B cell (primary cell): ENCODE measurements at regions not wholly inside any gene's neighbourhood (a gene's known extent, or its start where the extent isn't known, plus 50 kb on each side); places are given as distances from the start of the nearest gene placed in this dataset.

Experiments used
- ATAC-seq: fragments of 200-7000 bp; cut with Tn5 transposase; one replicate; pipeline ENCODE4 v1.10.0; 2021; ENCODE audit warnings: low read depth, mild to moderate bottlenecking, moderate number of reproducible peaks, moderate library complexity
- CTCF ChIA-PET: fragments of 350-600 bp; sonication (Branson Sonifier 250); formaldehyde crosslinking; loops from one replicate; lab custom pipeline; 2021; ENCODE audit warnings: antibody characterized with exemption, inconsistent platforms; lab: Charles Lee
- POLR2A ChIA-PET: fragments of 350-600 bp; sonication (Branson Sonifier 250); formaldehyde crosslinking; loops from one replicate; lab custom pipeline; 2021; ENCODE audit warnings: antibody characterized with exemption; lab: Charles Lee
- DNase-seq: peaks from one replicate; pipeline ENCODE4 v3.0.0; 2013
- H2AFZ ChIP-seq: 2 replicates; pipeline ENCODE4 v1.6.1; 2012; ENCODE audit warnings: mild to moderate bottlenecking, low read depth, low read length; ENCODE audit not compliant: insufficient read depth, poor library complexity, severe bottlenecking
- H3K27ac ChIP-seq, 2 donors: 1 replicate in 1 of 2; 2 replicates in 1 of 2; pipeline ENCODE4 v1.5.1; 2012 to 2013; ENCODE audit warnings: low read length in 2 of 2, mild to moderate bottlenecking in 2 of 2, moderate library complexity in 1 of 2
- H3K27me3 ChIP-seq, 4 experiments: fragments of 200-600 bp in 1 of 4; sonication (generic) in 1 of 4; replicated peaks in 1 of 4; 1 replicate in 2 of 4; 2 replicates in 2 of 4; pipeline versions ENCODE4 v1.6.1 to v1.7.0; 2013 to 2016; ENCODE audit warnings: low read length in 3 of 4, mild to moderate bottlenecking in 2 of 4, mixed read lengths in 1 of 4, moderate library complexity in 1 of 4; ENCODE audit not compliant: insufficient read depth in 4 of 4, control insufficient read depth in 3 of 4; ENCODE audit errors: control extremely low read depth in 1 of 4
- H3K36me3 ChIP-seq, 2 experiments: replicated peaks in 1 of 2; 1 replicate in 1 of 2; 2 replicates in 1 of 2; pipeline versions ENCODE4 v1.6.1 to v1.7.1; 2013; ENCODE audit warnings: low read length in 1 of 2; ENCODE audit not compliant: insufficient read depth in 2 of 2, control insufficient read depth in 1 of 2; ENCODE audit errors: control extremely low read depth in 1 of 2, extremely low read depth in 1 of 2
- H3K4me1 ChIP-seq, 2 donors: fragments of 200-600 bp in 1 of 2; sonication (generic) in 1 of 2; 1 replicate in 1 of 2; 2 replicates in 1 of 2; pipeline versions ENCODE4 v1.5.1 to v1.6.1; 2013 to 2017; ENCODE audit warnings: low read length in 2 of 2; ENCODE audit not compliant: control insufficient read depth in 2 of 2, insufficient read depth in 2 of 2
- H3K4me2 ChIP-seq: replicated peaks from 2 replicates; pipeline ENCODE3; 2012; ENCODE audit warnings: mild to moderate bottlenecking, low read depth, low read length; ENCODE audit not compliant: poor library complexity, severe bottlenecking
- H3K4me3 ChIP-seq, 5 experiments: fragments of 200-600 bp in 1 of 5; sonication (generic) in 1 of 5; 1 replicate in 3 of 5; 2 replicates in 2 of 5; pipeline versions ENCODE4 v1.5.1 to v1.7.0; 2011 to 2016; ENCODE audit warnings: low read length in 4 of 5, mild to moderate bottlenecking in 4 of 5, low read depth in 2 of 5, control low read depth in 1 of 5, moderate library complexity in 1 of 5; ENCODE audit not compliant: insufficient read depth in 1 of 5; ENCODE audit errors: control extremely low read depth in 1 of 5, extremely low read depth in 1 of 5
- H3K79me2 ChIP-seq: fragments of 200-600 bp; sonication (generic); one replicate; pipeline ENCODE4 v1.6.0; 2016; ENCODE audit warnings: low read length; ENCODE audit not compliant: control insufficient read depth, insufficient read depth
- H3K9ac ChIP-seq: fragments of 200-600 bp; sonication (generic); 2 replicates; pipeline ENCODE4 v1.6.1; 2017; ENCODE audit warnings: mild to moderate bottlenecking, low read length, moderate library complexity
- H3K9me3 ChIP-seq, 3 donors: one replicate each; pipeline versions ENCODE4 v1.6.1 to v1.7.1; 2013; ENCODE audit warnings: low read length in 2 of 3; ENCODE audit not compliant: control insufficient read depth in 2 of 3, insufficient read depth in 1 of 3; ENCODE audit errors: control extremely low read depth in 1 of 3
- H4K20me1 ChIP-seq: 2 replicates; pipeline ENCODE4 v1.6.0; 2012; ENCODE audit warnings: mild to moderate bottlenecking, low read length; ENCODE audit not compliant: insufficient read depth, control insufficient read depth, poor library complexity, severe bottlenecking
- H3K27ac Mint-ChIP-seq: one replicate; pipeline ENCODE4 v1.8.0; 2021; ENCODE audit warnings: mixed read lengths
- H3K27me3 Mint-ChIP-seq: one replicate; pipeline ENCODE4 v1.8.0; 2021; ENCODE audit warnings: mixed read lengths
- H3K4me1 Mint-ChIP-seq: one replicate; pipeline ENCODE4 v1.8.0; 2021; ENCODE audit warnings: mixed read lengths
- H3K4me3 Mint-ChIP-seq: one replicate; pipeline ENCODE4 v1.8.0; 2021; ENCODE audit warnings: mixed read lengths
- H3K9me3 Mint-ChIP-seq: one replicate; pipeline ENCODE4 v1.8.0; 2022; ENCODE audit warnings: mixed read lengths; ENCODE audit not compliant: insufficient read depth
- EZH2 ChIP-seq: IDR thresholded peaks from 2 replicates; pipeline ENCODE4 v1.6.1; 2012; ENCODE audit warnings: borderline replicate concordance, low read depth, mild to moderate bottlenecking, moderate library complexity, low read length; ENCODE audit not compliant: insufficient read depth, poor library complexity, severe bottlenecking
- whole genome bisulfite sequencing: methylation state at CpG from one replicate; pipeline ENCODE4 v1.1.5; 2013; ENCODE audit warnings: missing lambda C conversion rate; ENCODE audit not compliant: insufficient coverage; 5-methylcytosine and 5-hydroxymethylcytosine counted together
- intact Hi-C: fragments of 100-400 bp; cut with micrococcal nuclease; formaldehyde crosslinking; loops from one replicate; pipeline ENCODE4 v1.10.0; 2022
- TF ChIP-seq, protein P1 (sequence below): fragments of 200-600 bp; IDR thresholded peaks from one replicate; pipeline ENCODE4 v1.8.0; 2022; ENCODE audit warnings: antibody characterized with exemption, mild to moderate bottlenecking

DNA sequence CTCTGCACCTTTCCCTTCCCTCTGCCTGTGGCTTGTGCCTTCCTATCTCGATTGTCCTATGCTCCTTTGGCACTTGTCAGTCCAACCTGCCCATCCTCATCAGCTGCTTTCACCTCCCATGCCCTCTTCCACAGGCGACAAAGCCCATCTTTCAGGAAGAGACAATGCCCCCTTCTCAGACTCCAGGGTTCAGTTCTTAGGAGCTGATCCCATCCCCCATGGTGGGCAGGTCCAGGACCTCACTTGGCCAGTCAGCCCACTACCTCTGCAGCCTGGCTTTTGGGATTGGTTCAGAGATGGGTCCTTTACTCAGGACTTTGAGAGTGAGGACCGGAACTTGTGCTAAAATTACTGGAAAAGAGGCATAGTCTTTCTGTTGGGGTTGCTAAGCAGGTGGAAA, 74.0 kb upstream of the NANOS1 start:
- Mint-ChIP-seq H3K27ac (no peak overlapping the region), H3K4me1 (no peaks in the 10 kb centered on the region), H3K9me3 (no peaks in the 10 kb centered on the region), H3K4me3 (no peak overlapping the region), H3K27me3 (peaks cover 35% of the 10 kb centered on the region)
- intact Hi-C loops, result no loop called here
- no peak for ATAC-seq
- Histone ChIP-seq H3K27me3 (peaks cover 0 to 19% (median 2%) of the 10 kb centered on the region in 4 experiments), H3K79me2 (no peaks in the 10 kb centered on the region), H3K36me3 (no peaks in the 10 kb centered on the region), H3K4me1 (no peaks in the 10 kb centered on the region), H3K27ac (no peak overlapping the region), H4K20me1 (no peaks in the 10 kb centered on the region), H3K9me3 (peaks cover 0 to 6% (median 0%) of the 10 kb centered on the region in 3 donors), H3K4me3 (no peak overlapping the region), H3K4me2 (no peak overlapping the region), H2AFZ (no peak overlapping the region), H3K9ac (no peak overlapping the region)
- ChIA-PET POLR2A (no interaction called here), CTCF (interaction anchor here (0.6 kb wide), 1 partner anchor 1661 kb away, joined by 4 read pairs; no protein-coding TSS in a partner anchor)
- DNase-seq, result no peak
- 82% methylated on average over 3 of the region's 3 CpGs for WGBS
- no peak for TF ChIP-seq EZH2
- TF ChIP-seq, protein P1, sequence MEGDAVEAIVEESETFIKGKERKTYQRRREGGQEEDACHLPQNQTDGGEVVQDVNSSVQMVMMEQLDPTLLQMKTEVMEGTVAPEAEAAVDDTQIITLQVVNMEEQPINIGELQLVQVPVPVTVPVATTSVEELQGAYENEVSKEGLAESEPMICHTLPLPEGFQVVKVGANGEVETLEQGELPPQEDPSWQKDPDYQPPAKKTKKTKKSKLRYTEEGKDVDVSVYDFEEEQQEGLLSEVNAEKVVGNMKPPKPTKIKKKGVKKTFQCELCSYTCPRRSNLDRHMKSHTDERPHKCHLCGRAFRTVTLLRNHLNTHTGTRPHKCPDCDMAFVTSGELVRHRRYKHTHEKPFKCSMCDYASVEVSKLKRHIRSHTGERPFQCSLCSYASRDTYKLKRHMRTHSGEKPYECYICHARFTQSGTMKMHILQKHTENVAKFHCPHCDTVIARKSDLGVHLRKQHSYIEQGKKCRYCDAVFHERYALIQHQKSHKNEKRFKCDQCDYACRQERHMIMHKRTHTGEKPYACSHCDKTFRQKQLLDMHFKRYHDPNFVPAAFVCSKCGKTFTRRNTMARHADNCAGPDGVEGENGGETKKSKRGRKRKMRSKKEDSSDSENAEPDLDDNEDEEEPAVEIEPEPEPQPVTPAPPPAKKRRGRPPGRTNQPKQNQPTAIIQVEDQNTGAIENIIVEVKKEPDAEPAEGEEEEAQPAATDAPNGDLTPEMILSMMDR, result no peak

DNA sequence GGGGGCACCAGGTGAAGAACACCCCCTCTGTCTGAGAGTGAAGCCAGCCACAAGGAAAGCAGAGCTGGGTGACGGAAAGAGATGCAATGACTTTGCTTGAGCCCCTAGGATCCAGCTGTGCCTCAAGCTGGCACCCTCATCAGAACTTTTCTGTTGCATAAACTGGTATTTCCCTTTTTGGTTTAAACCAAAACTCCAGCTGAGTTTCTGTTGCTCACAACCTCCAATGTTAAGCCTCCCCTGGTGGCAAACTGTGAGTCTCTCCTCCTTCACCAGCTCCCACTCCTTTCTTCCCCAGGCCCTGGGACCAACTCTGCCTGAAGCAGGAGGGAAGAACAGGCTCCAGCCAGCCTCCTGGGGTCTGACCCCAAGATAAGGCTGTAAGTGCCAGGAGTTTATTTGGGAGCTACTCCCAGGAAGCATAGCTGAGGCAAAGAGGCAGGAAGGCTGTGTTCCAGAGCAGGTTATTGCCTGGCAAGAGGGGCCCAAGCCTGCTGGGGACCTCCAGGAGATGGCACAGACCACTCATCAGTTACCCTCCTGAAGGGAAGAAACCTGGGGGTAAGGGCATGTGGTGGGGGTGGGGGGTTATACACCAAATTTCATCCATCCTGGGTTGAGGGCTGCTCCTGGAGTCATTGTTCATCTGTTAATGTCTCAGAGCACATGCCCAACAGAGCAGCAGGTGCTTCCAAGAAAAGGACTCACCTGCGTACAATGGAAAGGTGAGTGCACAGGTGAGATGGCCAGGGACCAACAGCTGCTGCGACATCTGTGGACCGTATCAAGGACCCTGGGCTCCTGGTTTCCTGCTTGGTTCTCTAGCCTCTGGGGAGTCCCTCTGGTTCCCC, 73.3 kb upstream of the NANOS1 start:
- no peaks in the 10 kb centered on the region for H3K9me3 Mint-ChIP-seq
- Histone ChIP-seq H3K4me2 (no peak overlapping the region), H3K79me2 (no peaks in the 10 kb centered on the region), H3K27ac (no peak overlapping the region), H3K9me3 (peaks cover 0 to 6% (median 0%) of the 10 kb centered on the region in 3 donors), H2AFZ (no peak overlapping the region), H3K4me1 (no peaks in the 10 kb centered on the region), H3K4me3 (no peak overlapping the region), H3K27me3 (peaks cover 0 to 19% (median 2%) of the 10 kb centered on the region in 4 experiments), H4K20me1 (no peaks in the 10 kb centered on the region), H3K36me3 (no peaks in the 10 kb centered on the region), H3K9ac (no peak overlapping the region)
- WGBS, result 86% methylated on average over 4 of the region's 4 CpGs
- H3K4me3 Mint-ChIP-seq, result no peak overlapping the region
- H3K27me3 Mint-ChIP-seq, result peaks cover 31% of the 10 kb centered on the region
- no peak overlapping the region for H3K27ac Mint-ChIP-seq
- intact Hi-C loops, result no loop called here
- no peak for TF ChIP-seq EZH2
- TF ChIP-seq, protein P1, result no peak
- no peaks in the 10 kb centered on the region for H3K4me1 Mint-ChIP-seq
- no peak for DNase-seq
- ATAC-seq, result no peak
- ChIA-PET POLR2A (no interaction called here), CTCF (interaction anchor here (0.6 kb wide), 1 partner anchor 1662 kb away, joined by 4 read pairs; no protein-coding TSS in a partner anchor)
